Caco-2 (cell line): ENCODE measurements at regions not wholly inside any gene's neighbourhood (a gene's known extent, or its start where the extent isn't known, plus 50 kb on each side); places are given as distances from the start of the nearest gene placed in this dataset.

Experiments
- BruUV-seq: library from RNA; stranded (reverse); fragments of 400-500 nt; replicated peaks from 2 replicates; lab custom pipeline; 2021; lab: Mats Ljungman, UMichigan
- CTCF ChIA-PET: fragments of 300-600 bp; sonication (Branson Sonifier 250); formaldehyde crosslinking; loops from one replicate; lab custom pipeline; 2022; ENCODE audit warnings: antibody characterized with exemption; lab: Charles Lee
- POLR2A ChIA-PET: fragments of 300-600 bp; sonication (Branson Sonifier 250); formaldehyde crosslinking; loops from one replicate; lab custom pipeline; 2022; ENCODE audit warnings: antibody characterized with exemption; lab: Charles Lee
- DNase-seq, 2 experiments: peaks; one replicate each; pipeline versions ENCODE4 v3.0.0 to v3.0.0-alpha.2; 2020 to 2022
- H3K27me3 ChIP-seq: replicated peaks from 2 replicates; pipeline ENCODE4 v1.6.0; 2011; ENCODE audit warnings: low read length; ENCODE audit not compliant: control insufficient read depth, insufficient read depth
- H3K36me3 ChIP-seq: 2 replicates; pipeline ENCODE4 v1.5.1; 2011; ENCODE audit warnings: low read length; ENCODE audit not compliant: control insufficient read depth, insufficient read depth
- H3K4me1 ChIP-seq: fragments of 250-450 bp; sonication (Bioruptor Pico); 2 replicates; pipeline ENCODE4 v1.5.1; 2020; ENCODE audit warnings: mild to moderate bottlenecking
- H3K4me3 ChIP-seq: 2 replicates; pipeline ENCODE4 v1.5.1; 2011; ENCODE audit warnings: low read depth, mild to moderate bottlenecking, control low read depth, low read length
- H3K9me3 ChIP-seq: fragments of 250-450 bp; sonication (Bioruptor Pico); 2 replicates; pipeline ENCODE4 v1.5.1; 2020; ENCODE audit warnings: mild to moderate bottlenecking, moderate library complexity
- H3K27ac Mint-ChIP-seq: one replicate; pipeline ENCODE4 v1.8.0; 2022; ENCODE audit warnings: mixed read lengths; ENCODE audit not compliant: unreplicated experiment
- H3K27me3 Mint-ChIP-seq: one replicate; pipeline ENCODE4 v1.8.0; 2022; ENCODE audit warnings: mixed read lengths; ENCODE audit not compliant: insufficient read depth, unreplicated experiment
- H3K36me3 Mint-ChIP-seq: one replicate; pipeline ENCODE4 v1.8.0; 2022; ENCODE audit warnings: mild to moderate bottlenecking, mixed read lengths; ENCODE audit not compliant: insufficient read depth, unreplicated experiment
- H3K4me1 Mint-ChIP-seq: one replicate; pipeline ENCODE4 v1.8.0; 2022; ENCODE audit warnings: low read depth, mixed read lengths; ENCODE audit not compliant: unreplicated experiment
- H3K4me3 Mint-ChIP-seq: one replicate; pipeline ENCODE4 v1.8.0; 2022; ENCODE audit warnings: mild to moderate bottlenecking, moderate library complexity, mixed read lengths; ENCODE audit not compliant: unreplicated experiment
- H3K9me3 Mint-ChIP-seq: one replicate; pipeline ENCODE4 v1.8.0; 2022; ENCODE audit warnings: mixed read lengths; ENCODE audit not compliant: unreplicated experiment
- intact Hi-C: fragments of 100-400 bp; cut with micrococcal nuclease; formaldehyde crosslinking; loops from one replicate; pipeline ENCODE4 v1.10.0; 2022; ENCODE audit not compliant: unreplicated experiment
- TF ChIP-seq, protein P1 (sequence below), 2 experiments: fragments of 200-600 bp in 1 of 2; IDR thresholded peaks; 1 replicate in 1 of 2; 2 replicates in 1 of 2; pipeline versions ENCODE4 v1.5.1 to v1.8.0; 2011 to 2022; ENCODE audit warnings: antibody characterized with exemption in 1 of 2, control low read depth in 1 of 2, inconsistent platforms in 1 of 2, low read depth in 1 of 2, low read length in 1 of 2, mild to moderate bottlenecking in 1 of 2, moderate library complexity in 1 of 2; ENCODE audit not compliant: insufficient read depth in 1 of 2, severe bottlenecking in 1 of 2, unreplicated experiment in 1 of 2

DNA sequence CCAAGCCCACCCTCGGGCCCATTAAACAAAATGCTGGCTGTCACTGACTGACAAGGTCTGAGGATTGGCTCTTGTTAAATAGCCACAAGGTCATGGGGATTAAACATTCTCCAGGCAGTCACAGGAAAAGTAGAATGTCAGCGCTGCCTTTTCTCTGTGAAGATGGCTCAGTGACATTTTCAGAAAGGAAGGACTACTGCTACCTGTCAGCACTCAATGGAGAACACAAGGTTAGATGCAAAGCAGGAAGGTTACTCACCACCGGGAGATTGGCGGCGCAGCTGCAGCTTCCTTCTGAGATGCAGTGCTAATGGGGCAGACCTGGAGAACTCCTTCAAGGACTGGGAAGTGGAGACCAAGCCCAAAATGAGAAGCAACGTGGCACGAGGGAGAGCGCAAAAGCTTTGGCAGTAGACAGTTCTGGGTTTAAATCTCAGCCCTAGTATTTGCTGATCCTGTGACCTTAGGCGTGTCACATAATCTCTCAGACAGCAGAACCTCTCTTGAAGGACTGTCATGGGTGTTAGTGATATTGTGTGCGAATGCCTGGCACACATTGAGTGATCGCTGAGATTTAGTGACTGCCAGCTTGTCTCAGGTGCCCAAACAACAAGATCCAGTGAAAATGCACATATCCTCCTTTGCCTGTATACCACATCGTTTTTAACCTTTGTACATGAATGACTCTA is 213.1 kb upstream of the BOD1L1 start:
- H3K27ac Mint-ChIP-seq, result no peak overlapping the region
- no peaks in the 10 kb centered on the region for H3K27me3 ChIP-seq
- no peak for DNase-seq
- POLR2A ChIA-PET, result no interaction called here
- no peaks in the 10 kb centered on the region for H3K36me3 Mint-ChIP-seq
- H3K4me1 ChIP-seq, result no peaks in the 10 kb centered on the region
- no peaks in the 10 kb centered on the region for H3K9me3 ChIP-seq
- no peaks in the 10 kb centered on the region for H3K4me1 Mint-ChIP-seq
- no peak overlapping the region for H3K4me3 ChIP-seq
- no peaks in the 10 kb centered on the region for H3K36me3 ChIP-seq
- H3K27me3 Mint-ChIP-seq, result peaks cover 5% of the 10 kb centered on the region
- TF ChIP-seq, protein P1, sequence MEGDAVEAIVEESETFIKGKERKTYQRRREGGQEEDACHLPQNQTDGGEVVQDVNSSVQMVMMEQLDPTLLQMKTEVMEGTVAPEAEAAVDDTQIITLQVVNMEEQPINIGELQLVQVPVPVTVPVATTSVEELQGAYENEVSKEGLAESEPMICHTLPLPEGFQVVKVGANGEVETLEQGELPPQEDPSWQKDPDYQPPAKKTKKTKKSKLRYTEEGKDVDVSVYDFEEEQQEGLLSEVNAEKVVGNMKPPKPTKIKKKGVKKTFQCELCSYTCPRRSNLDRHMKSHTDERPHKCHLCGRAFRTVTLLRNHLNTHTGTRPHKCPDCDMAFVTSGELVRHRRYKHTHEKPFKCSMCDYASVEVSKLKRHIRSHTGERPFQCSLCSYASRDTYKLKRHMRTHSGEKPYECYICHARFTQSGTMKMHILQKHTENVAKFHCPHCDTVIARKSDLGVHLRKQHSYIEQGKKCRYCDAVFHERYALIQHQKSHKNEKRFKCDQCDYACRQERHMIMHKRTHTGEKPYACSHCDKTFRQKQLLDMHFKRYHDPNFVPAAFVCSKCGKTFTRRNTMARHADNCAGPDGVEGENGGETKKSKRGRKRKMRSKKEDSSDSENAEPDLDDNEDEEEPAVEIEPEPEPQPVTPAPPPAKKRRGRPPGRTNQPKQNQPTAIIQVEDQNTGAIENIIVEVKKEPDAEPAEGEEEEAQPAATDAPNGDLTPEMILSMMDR (IDR thresholded peaks at IDR 0.05; ENCODE audit: insufficient read depth in 1 of 2, low read depth in 1 of 2, low read length in 1 of 2, severe bottlenecking in 1 of 2, unreplicated experiment in 1 of 2), result no peak
- no peaks in the 10 kb centered on the region for H3K9me3 Mint-ChIP-seq
- intact Hi-C loops, result no loop called here
- CTCF ChIA-PET, result no interaction called here
- no TSS peak for BruUV-seq
- H3K4me3 Mint-ChIP-seq, result no peak overlapping the region

DNA sequence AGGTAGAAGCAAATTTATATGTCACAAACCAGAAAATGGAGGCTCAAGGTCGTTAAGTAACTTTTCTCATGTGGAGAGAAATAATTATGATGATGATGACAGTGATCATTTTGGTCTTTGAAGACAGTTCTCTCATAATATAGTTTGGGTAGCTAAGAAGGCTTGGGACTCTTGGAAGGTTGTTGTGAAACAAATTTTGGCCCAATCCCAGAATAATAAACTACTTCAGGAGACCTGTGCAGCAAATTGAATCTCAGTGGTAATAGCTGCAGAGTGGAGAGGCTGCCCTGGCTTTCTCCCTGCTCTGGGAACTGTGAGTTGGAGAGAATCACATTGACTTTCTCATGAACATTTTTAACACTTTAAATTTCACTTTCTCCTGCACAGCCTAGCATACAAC is 217.2 kb upstream of the BOD1L1 start:
- Mint-ChIP-seq H3K4me1 (no peaks in the 10 kb centered on the region), H3K9me3 (peaks cover 15% of the 10 kb centered on the region), H3K27ac (no peak overlapping the region), H3K27me3 (peaks cover 3% of the 10 kb centered on the region), H3K36me3 (no peaks in the 10 kb centered on the region), H3K4me3 (no peak overlapping the region)
- CTCF ChIA-PET, result no interaction called here
- POLR2A ChIA-PET, result no interaction called here
- H3K36me3 ChIP-seq, result no peaks in the 10 kb centered on the region
- no peaks in the 10 kb centered on the region for H3K27me3 ChIP-seq
- no peak overlapping the region for H3K4me3 ChIP-seq
- no peaks in the 10 kb centered on the region for H3K4me1 ChIP-seq
- intact Hi-C loops, result no loop called here
- H3K9me3 ChIP-seq, result no peaks in the 10 kb centered on the region
- BruUV-seq, result no TSS peak
- no peak for DNase-seq
- TF ChIP-seq, protein P1 (IDR thresholded peaks at IDR 0.05; ENCODE audit: insufficient read depth in 1 of 2, low read depth in 1 of 2, low read length in 1 of 2, severe bottlenecking in 1 of 2, unreplicated experiment in 1 of 2), result no peak

DNA sequence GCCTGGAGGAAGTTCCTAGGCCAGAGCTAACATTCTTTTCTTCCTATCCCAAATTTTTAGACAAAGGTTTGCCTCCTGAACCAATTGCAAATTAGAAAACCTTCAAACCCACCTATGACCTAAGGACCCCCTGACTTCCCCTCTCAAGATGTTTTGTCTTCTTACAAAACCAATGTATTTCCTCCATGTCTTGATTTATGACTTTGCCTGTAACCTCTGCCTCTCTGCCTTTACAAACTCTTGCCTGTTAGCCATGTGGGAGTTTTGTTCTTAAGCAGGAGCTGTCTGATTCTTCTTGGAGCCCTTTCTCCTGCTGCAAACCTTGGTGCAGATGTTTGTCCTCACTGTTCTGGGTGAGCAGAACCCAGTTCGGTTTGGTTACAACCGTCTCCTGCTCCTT is 222.3 kb upstream of the BOD1L1 start:
- no peak for DNase-seq
- TF ChIP-seq, protein P1 (IDR thresholded peaks at IDR 0.05; ENCODE audit: insufficient read depth in 1 of 2, low read depth in 1 of 2, low read length in 1 of 2, severe bottlenecking in 1 of 2, unreplicated experiment in 1 of 2), result no peak
- no peak overlapping the region for H3K4me3 Mint-ChIP-seq
- Histone ChIP-seq H3K4me1 (no peaks in the 10 kb centered on the region), H3K9me3 (no peaks in the 10 kb centered on the region), H3K36me3 (no peaks in the 10 kb centered on the region), H3K4me3 (no peak overlapping the region), H3K27me3 (no peaks in the 10 kb centered on the region)
- H3K9me3 Mint-ChIP-seq, result peaks cover 15% of the 10 kb centered on the region
- no peaks in the 10 kb centered on the region for H3K4me1 Mint-ChIP-seq
- POLR2A ChIA-PET, result no interaction called here
- H3K36me3 Mint-ChIP-seq, result no peaks in the 10 kb centered on the region
- intact Hi-C loops, result no loop called here
- BruUV-seq, result no TSS peak
- H3K27ac Mint-ChIP-seq, result no peak overlapping the region
- H3K27me3 Mint-ChIP-seq, result no peaks in the 10 kb centered on the region
- CTCF ChIA-PET, result no interaction called here
